Peyer's patch (tissue), 4 donors: ENCODE measurements at regions not wholly inside any gene's neighbourhood (a gene's known extent, or its start where the extent isn't known, plus 50 kb on each side); places are given as distances from the start of the nearest gene placed in this dataset.

Experiments
- DNase-seq, 3 donors: peaks; one replicate each; pipeline ENCODE4 v3.0.0-alpha.2; 2017 to 2019
- H3K27ac ChIP-seq, 4 donors: fragments of 200-600 bp; sonication (generic); one replicate each; pipeline ENCODE4 v1.5.1; 2016 to 2019
- H3K27me3 ChIP-seq, 2 donors: fragments of 200-600 bp; sonication (generic); one replicate each; pipeline ENCODE4 v1.5.1; 2019
- H3K36me3 ChIP-seq, 3 donors: fragments of 200-600 bp; sonication (generic); one replicate each; pipeline ENCODE4 v1.5.1; 2016 to 2019
- H3K4me1 ChIP-seq, 4 donors: fragments of 200-600 bp; sonication (generic); one replicate each; pipeline ENCODE4 v1.5.1; 2016 to 2019
- H3K4me3 ChIP-seq, 4 donors: fragments of 200-600 bp; sonication (generic); 1 replicate in 3 of 4; 2 replicates in 1 of 4; pipeline ENCODE4 v1.5.1; 2016 to 2019; ENCODE audit warnings: mild to moderate bottlenecking in 1 of 4
- H3K9me3 ChIP-seq, 4 donors: fragments of 200-600 bp; sonication (generic); one replicate each; pipeline ENCODE4 v1.5.1; 2016 to 2019; ENCODE audit warnings: mild to moderate bottlenecking in 1 of 4
- CTCF ChIP-seq, 6 experiments: fragments of 450-650 bp in 4 of 6; fragments of 200-600 bp in 2 of 6; sonication (generic) in 1 of 6; IDR thresholded peaks; one replicate each; pipeline ENCODE4 v1.5.1; 2017 to 2019; ENCODE audit warnings: antibody characterized with exemption in 6 of 6, mild to moderate bottlenecking in 3 of 6, moderate library complexity in 1 of 6
- POLR2A ChIP-seq, 2 donors: fragments of 450-650 bp; IDR thresholded peaks; one replicate each; pipeline ENCODE4 v1.5.1; 2017; ENCODE audit warnings: antibody characterized with exemption in 2 of 2, mild to moderate bottlenecking in 2 of 2, moderate library complexity in 2 of 2

- Histone ChIP-seq H3K27ac (no peak overlapping the region), H3K9me3 (no peaks in the 10 kb centered on the region), H3K4me1 (peaks cover 0 to 15% (median 0%) of the 10 kb centered on the region in 4 donors), H3K27me3 (peaks cover 0 to 8% of the 10 kb centered on the region in 2 donors), H3K36me3 (no peaks in the 10 kb centered on the region), H3K4me3 (peak overlapping the region; percentile 22 to 59 (median 46))
- TF ChIP-seq POLR2A (IDR thresholded peaks at IDR 0.05) (no peak), CTCF (IDR thresholded peaks at IDR 0.05) (no peak)
- no peak for DNase-seq
These were observed 145.8 kb upstream of the ETS2 start for GRCh38 chr21:38659936-38660332.

- Histone ChIP-seq H3K27me3 (peaks cover 0 to 8% of the 10 kb centered on the region in 2 donors), H3K36me3 (no peaks in the 10 kb centered on the region), H3K4me3 (peak overlapping the region; percentile 22 to 59 (median 46)), H3K9me3 (no peaks in the 10 kb centered on the region), H3K4me1 (peaks cover 0 to 15% (median 0%) of the 10 kb centered on the region in 4 donors), H3K27ac (peak overlapping the region in 3 of 4 donors; percentile 15 to 32 (median 23))
- TF ChIP-seq CTCF (IDR thresholded peaks at IDR 0.05): no peak
- TF ChIP-seq POLR2A (IDR thresholded peaks at IDR 0.05): no peak
- peak in 1 of 3 donors; percentile 52 for DNase-seq
These were observed 145.2 kb upstream of the ETS2 start for GRCh38 chr21:38660333-38661196.

- H3K27me3 ChIP-seq: peaks cover 0 to 8% of the 10 kb centered on the region in 2 donors
- no peaks in the 10 kb centered on the region for H3K36me3 ChIP-seq
- peak overlapping the region; percentile 22 to 59 (median 46) for H3K4me3 ChIP-seq
- no peaks in the 10 kb centered on the region for H3K9me3 ChIP-seq
- peak in 1 of 3 donors; percentile 58 for DNase-seq
- no peak for TF ChIP-seq POLR2A (IDR thresholded peaks at IDR 0.05)
- TF ChIP-seq CTCF (IDR thresholded peaks at IDR 0.05): no peak
- H3K4me1 ChIP-seq: peaks cover 0 to 15% (median 0%) of the 10 kb centered on the region in 4 donors
- peak overlapping the region in 3 of 4 donors; percentile 15 to 32 (median 23) for H3K27ac ChIP-seq
These were observed 144.4 kb upstream of the ETS2 start for GRCh38 chr21:38661197-38661871.

GRCh38 chr21:38661889-38662568, 143.7 kb upstream of the ETS2 start:
- Histone ChIP-seq H3K9me3 (no peaks in the 10 kb centered on the region), H3K36me3 (no peaks in the 10 kb centered on the region), H3K27me3 (peaks cover 0 to 8% of the 10 kb centered on the region in 2 donors), H3K4me1 (peaks cover 0 to 15% (median 0%) of the 10 kb centered on the region in 4 donors), H3K4me3 (no peak overlapping the region), H3K27ac (no peak overlapping the region)
- no peak for DNase-seq
- TF ChIP-seq POLR2A (IDR thresholded peaks at IDR 0.05) (no peak), CTCF (IDR thresholded peaks at IDR 0.05) (no peak)

- peaks cover 0 to 27% (median 0%) of the 10 kb centered on the region in 4 donors for H3K4me1 ChIP-seq
- H3K36me3 ChIP-seq: no peaks in the 10 kb centered on the region
- DNase-seq: no peak
- TF ChIP-seq CTCF (IDR thresholded peaks at IDR 0.05) (no peak), POLR2A (IDR thresholded peaks at IDR 0.05) (no peak)
- no peak overlapping the region for H3K27ac ChIP-seq
- no peak overlapping the region for H3K4me3 ChIP-seq
- peaks cover 0 to 8% of the 10 kb centered on the region in 2 donors for H3K27me3 ChIP-seq
- no peaks in the 10 kb centered on the region for H3K9me3 ChIP-seq
These were observed 142.4 kb upstream of the ETS2 start for GRCh38 chr21:38663282-38663681.
